Mucosa of gallbladder (tissue), 1 donor: ENCODE measurements at regions not wholly inside any gene's neighbourhood (a gene's known extent, or its start where the extent isn't known, plus 50 kb on each side); places are given as distances from the start of the nearest gene placed in this dataset.
"Not testable (repeated sequence)": the region's sequence is repeated elsewhere in the genome, so short reads cannot be mapped to it uniquely, and the experiment has no call there.

Source experiments
- DNase-seq: peaks from one replicate; pipeline ENCODE4 v3.0.0-alpha.2; 2020; ENCODE audit warnings: low spot score
- donor health status: DM: no; HTN: no; CAD: no.

DNA sequence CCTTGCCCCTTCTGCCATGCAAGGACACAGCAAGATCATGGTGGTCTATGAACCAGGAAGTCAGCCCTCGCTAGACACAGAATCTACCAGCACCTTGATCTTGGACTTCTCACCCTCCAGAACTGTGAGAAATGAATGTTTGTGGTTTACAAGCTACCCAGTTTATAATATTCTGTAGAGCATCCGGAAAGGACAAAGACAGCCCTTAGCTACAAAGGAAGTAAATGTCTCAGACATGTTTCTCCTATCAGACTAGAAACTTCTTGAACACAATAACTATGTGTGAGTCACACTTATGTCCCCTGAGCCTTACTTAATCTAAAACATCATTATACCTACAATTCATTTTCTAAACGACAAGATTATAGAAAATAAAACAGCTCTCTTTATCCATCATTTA, 176.7 kb downstream of the KLHL28 start:
- no peak for DNase-seq

DNA sequence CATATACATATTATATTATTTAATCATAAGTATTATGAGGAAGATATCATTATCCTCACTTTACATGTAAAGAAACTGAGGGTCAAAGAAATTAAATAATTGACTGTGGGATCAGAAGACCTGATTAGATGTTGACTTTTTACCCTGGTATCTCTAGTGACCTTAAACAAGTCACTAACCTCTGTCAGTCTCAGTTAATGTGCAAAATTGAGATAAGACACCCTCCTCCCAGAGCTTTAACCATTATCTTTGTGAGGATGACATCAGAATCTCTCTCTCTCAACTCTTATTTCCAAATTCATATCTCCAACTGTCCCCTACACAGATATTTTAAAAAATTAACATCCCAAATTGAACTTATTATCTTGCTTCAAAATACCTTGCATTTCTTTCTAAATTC, 177.8 kb downstream of the KLHL28 start:
- DNase-seq = no peak

GRCh38 chr14:44782775-44783238, 178.9 kb downstream of the KLHL28 start:
- no peak for DNase-seq

DNA sequence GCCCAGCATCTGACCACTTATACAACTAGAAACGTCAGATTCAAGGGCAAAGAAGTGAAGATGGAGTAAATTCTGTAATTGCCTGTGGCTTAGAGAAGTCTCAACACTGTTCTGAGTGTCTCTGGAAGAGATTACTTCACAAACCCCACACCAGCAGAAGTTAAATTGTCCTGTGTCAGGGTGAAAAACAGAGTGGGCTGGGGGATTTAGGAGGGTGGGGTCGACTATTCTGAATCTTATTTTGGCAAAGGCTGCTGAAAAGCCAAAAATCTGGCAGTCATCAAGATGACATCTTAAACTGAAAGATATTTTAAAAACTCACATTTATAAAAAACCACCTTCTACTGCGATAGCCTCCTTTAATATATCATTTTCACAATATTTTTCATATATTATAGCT, 180.8 kb downstream of the KLHL28 start:
- no peak for DNase-seq

GRCh38 chr14:44778604-44779003, 183.1 kb downstream of the KLHL28 start:
- no peak for DNase-seq

DNA sequence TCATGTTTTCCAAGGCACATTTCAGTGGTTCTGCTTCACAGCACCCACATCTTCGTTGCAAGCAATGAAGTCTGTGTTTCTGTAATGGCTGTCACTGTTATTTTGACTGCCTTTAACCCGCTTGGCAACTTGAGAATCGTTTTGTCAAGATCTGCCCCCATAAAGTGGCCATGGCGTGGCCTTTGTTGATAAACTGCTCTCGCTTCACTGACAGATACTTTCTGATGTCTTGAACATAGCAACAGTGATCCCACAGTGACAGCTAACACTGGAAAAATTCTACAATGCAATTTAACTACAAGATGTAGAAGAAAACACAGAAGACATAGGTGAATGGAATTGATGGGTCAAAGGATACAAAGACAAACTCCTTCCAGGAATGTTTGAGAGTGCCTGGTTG, 184.2 kb downstream of the KLHL28 start:
- DNase-seq = no peak

- DNase-seq = no peak
These were observed 186.5 kb downstream of the KLHL28 start for GRCh38 chr14:44775248-44775647.

- no peak for DNase-seq
These were observed 187.4 kb downstream of the KLHL28 start for GRCh38 chr14:44774396-44774795.

GRCh38 chr14:44771496-44771895, 190.3 kb downstream of the KLHL28 start:
- no peak for DNase-seq

DNA sequence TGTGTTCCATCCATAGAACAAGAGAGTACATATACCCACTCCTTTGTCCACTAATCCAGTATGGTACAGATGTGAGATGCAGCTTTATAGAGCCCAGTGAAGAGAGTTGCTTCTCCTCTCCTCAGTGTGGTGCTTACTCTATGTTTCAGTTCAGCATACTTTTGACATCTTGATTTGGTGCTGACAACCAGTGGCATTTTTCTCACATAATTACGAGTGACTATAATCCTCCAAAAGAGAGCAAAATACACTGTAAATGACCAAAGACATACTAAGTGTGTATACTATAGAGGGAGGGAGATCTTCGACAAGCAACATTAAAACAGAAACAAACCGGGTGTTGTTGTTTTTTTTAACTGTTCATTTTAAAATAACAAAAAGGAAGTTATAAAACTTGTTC, 191.5 kb downstream of the KLHL28 start:
- DNase-seq = no peak

GRCh38 chr14:44768935-44769334, 192.8 kb downstream of the KLHL28 start:
- no peak for DNase-seq

- DNase-seq = no peak
These were observed 194.0 kb downstream of the KLHL28 start for GRCh38 chr14:44767646-44768173.

DNA sequence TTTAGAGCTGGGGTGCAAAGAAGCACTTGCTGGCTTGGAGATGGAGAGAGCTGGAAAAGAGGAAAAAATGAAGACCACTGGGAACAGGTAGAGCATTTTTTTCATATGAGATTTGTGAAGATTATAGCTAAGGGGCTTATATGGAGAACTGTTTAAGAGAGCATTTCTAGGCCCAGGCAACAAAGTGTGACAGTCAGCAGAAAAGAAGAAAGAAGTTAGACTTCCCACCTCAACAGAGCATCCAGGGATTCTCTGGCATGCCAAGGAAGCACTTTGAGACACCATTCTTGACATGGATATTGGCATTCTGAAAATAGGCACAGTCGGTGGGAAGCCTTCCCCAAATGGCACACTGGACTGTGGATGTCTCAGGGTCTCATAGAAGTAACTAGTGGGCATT, 195.5 kb downstream of the KLHL28 start:
- DNase-seq = no peak

GRCh38 chr14:44763356-44763755, 198.4 kb downstream of the KLHL28 start:
- no peak for DNase-seq

DNA sequence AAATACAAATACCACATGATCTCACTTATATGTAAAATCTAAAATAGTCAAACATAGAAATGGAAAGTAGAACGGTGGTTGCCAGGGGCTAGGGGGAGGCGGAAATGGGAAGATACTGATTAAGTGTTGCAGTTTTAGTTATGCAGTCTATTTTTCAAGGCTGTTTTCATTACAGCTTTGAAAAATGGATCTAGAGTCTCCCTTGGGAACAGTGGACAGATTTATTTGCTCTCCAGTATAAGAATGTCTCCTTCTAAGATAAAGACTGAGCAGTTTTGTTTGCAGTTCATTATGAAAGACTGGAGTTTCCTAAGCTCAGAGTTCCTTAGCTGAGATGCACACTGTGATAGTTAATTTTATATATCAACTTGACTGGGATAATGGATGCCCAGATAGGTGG, 202.5 kb downstream of the KLHL28 start:
- DNase-seq = no peak

DNA sequence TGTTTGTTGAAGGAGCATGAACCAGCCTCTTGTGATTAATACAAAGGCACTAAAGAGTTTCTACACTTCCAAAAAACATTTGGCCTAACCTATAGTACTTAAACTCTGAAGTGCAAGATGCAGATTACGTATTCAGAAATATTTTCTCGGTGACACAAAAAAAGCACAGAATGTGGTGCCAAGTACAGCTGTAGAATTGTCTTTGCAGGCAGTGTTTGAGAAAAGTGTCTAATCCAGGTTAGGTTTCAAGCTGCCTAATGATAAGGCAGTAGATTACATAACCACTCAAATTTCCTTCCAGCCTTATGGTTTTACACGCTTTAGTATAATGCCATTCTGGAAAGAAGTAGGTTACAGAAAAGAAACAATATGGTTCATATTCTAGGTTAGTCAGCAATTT, 205.2 kb downstream of the KLHL28 start:
- DNase-seq = no peak

DNA sequence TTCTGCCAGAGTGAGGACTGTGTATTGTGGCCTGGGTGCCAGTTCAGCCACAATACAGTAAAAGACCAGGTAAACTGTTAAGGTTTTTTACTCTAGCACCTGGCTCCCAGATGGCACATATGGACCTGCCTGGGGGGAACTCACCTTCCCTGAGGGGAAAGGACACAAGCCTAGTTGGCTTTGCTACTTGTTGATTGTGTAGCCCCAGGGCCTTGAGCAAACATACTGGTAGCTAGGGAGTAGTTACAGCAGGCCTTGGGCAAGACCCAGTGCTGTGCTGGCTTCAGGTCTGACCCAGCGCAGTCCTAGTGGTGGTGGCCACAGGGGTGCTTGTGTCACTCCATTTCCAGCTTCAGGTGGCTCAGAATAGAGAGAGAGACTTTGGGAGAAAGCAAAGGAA, 216.4 kb downstream of the KLHL28 start:
- no peak for DNase-seq

GRCh38 chr14:44742202-44742601, 219.5 kb downstream of the KLHL28 start:
- DNase-seq = no peak

- no peak for DNase-seq
These were observed 220.3 kb downstream of the KLHL28 start for GRCh38 chr14:44741431-44741830.

GRCh38 chr14:44736326-44736725, 225.4 kb downstream of the KLHL28 start:
- no peak for DNase-seq

GRCh38 chr14:44732144-44732543, 225.1 kb upstream of the FSCB start:
- DNase-seq = no peak

DNA sequence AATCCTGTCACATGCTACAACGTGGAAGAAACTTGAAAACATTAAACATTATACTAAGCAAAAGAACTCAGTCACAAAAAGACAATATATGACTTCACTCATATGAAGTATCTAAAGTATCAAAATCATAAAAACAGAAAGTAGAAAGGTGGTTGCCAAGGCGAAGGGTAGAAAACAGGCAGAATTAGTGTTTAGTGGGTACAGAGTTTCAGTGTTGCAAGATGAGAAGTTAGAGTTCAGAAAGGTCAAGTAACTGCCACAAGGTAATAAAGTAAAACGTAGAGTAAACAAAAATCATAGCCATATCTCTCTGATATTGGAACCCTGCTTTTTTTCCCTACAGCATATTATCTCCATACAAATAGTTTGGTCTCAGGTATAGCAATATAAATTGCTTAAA, 223.8 kb upstream of the FSCB start:
- DNase-seq = no peak

- not testable (repeated sequence) for DNase-seq
These were observed 214.3 kb upstream of the FSCB start for GRCh38 chr14:44721395-44721794.

- no peak for DNase-seq
These were observed 213.6 kb upstream of the FSCB start for GRCh38 chr14:44720707-44721106.
